Head of caudate nucleus (tissue), 42 donors: ENCODE measurements at regions not wholly inside any gene's neighbourhood (a gene's known extent, or its start where the extent isn't known, plus 50 kb on each side); places are given as distances from the start of the nearest gene placed in this dataset.

Experiments used
- DNase-seq, 42 donors: peaks; one replicate each; pipeline versions ENCODE4 v3.0.0 to v3.0.0-alpha.2; 2020 to 2021; ENCODE audit warnings: mixed read lengths in 7 of 42
- intact Hi-C: fragments of 100-400 bp; cut with DNase I; formaldehyde crosslinking; loops from one replicate; pipeline ENCODE4 v1.15.0; 2022

- intact Hi-C loops = no loop called here
- DNase-seq = no peak
Observed at GRCh38 chr1:192053531-192053971, 104.7 kb upstream of the RGS18 start.

- DNase-seq = no peak
- intact Hi-C loops = no loop called here
Observed at GRCh38 chr1:192057766-192058165, 100.5 kb upstream of the RGS18 start.

- intact Hi-C loops = no loop called here
- no peak for DNase-seq
Observed at GRCh38 chr1:192059407-192059806, 98.9 kb upstream of the RGS18 start.

- intact Hi-C loops = no loop called here
- DNase-seq = no peak
Observed at GRCh38 chr1:192061556-192061955, 96.7 kb upstream of the RGS18 start.

GRCh38 chr1:192065087-192065486, 93.2 kb upstream of the RGS18 start:
- intact Hi-C loops = no loop called here
- no peak for DNase-seq

GRCh38 chr1:192066202-192066601, 92.1 kb upstream of the RGS18 start:
- DNase-seq = no peak
- intact Hi-C loops = no loop called here

- DNase-seq = no peak
- intact Hi-C loops = no loop called here
Observed at GRCh38 chr1:192067360-192067759, 90.9 kb upstream of the RGS18 start.

GRCh38 chr1:192070213-192070612, 88.0 kb upstream of the RGS18 start:
- intact Hi-C loops = no loop called here

GRCh38 chr1:192080684-192081083, 77.6 kb upstream of the RGS18 start:
- intact Hi-C loops = no loop called here
- peak in 1 of 42 donors; percentile 3 for DNase-seq

More at GRCh38 chr1:192070213-192070612, 88.0 kb upstream of the RGS18 start:
- no peak for DNase-seq

GRCh38 chr1:192081359-192081758, 76.9 kb upstream of the RGS18 start:
- DNase-seq = no peak
- intact Hi-C loops = no loop called here

GRCh38 chr1:192086644-192087043, 71.6 kb upstream of the RGS18 start:
- no peak for DNase-seq
- intact Hi-C loops = no loop called here

- intact Hi-C loops = no loop called here
Observed at GRCh38 chr1:192087334-192087733, 70.9 kb upstream of the RGS18 start.

GRCh38 chr1:192088496-192088895, 69.8 kb upstream of the RGS18 start:
- intact Hi-C loops = no loop called here
- no peak for DNase-seq

More at GRCh38 chr1:192087334-192087733, 70.9 kb upstream of the RGS18 start:
- no peak for DNase-seq

- intact Hi-C loops = no loop called here
- no peak for DNase-seq
Observed at GRCh38 chr1:192098001-192098400, 60.3 kb upstream of the RGS18 start.

GRCh38 chr1:192099328-192099727, 58.9 kb upstream of the RGS18 start:
- intact Hi-C loops = no loop called here

GRCh38 chr1:192100686-192101468, 57.4 kb upstream of the RGS18 start:
- DNase-seq = no peak
- intact Hi-C loops = no loop called here

More at GRCh38 chr1:192099328-192099727, 58.9 kb upstream of the RGS18 start:
- no peak for DNase-seq

- intact Hi-C loops = no loop called here
- DNase-seq = no peak
Observed at GRCh38 chr1:192104128-192104527, 54.1 kb upstream of the RGS18 start.

GRCh38 chr1:192104852-192105251, 53.4 kb upstream of the RGS18 start:
- no peak for DNase-seq
- intact Hi-C loops = no loop called here

GRCh38 chr1:192108161-192108560, 50.1 kb upstream of the RGS18 start:
- intact Hi-C loops = no loop called here
- no peak for DNase-seq
